Neural progenitor cell (in vitro differentiated cells): ENCODE measurements at regions not wholly inside any gene's neighbourhood (a gene's known extent, or its start where the extent isn't known, plus 50 kb on each side); places are given as distances from the start of the nearest gene placed in this dataset.

ENCODE experiments used
- DNase-seq: peaks from one replicate; pipeline ENCODE4 v3.0.0-alpha.2; 2016; ENCODE audit warnings: low spot score
- H2AFZ ChIP-seq: fragments of 200-600 bp; sonication (generic); replicated peaks from 2 replicates; pipeline ENCODE4 v1.6.1; 2016; ENCODE audit warnings: antibody characterized with exemption
- H3F3A ChIP-seq: fragments of 200-600 bp; sonication (generic); 2 replicates; pipeline ENCODE4 v1.6.1; 2016; ENCODE audit warnings: antibody characterized with exemption, low read depth
- H3K27ac ChIP-seq: fragments of 200-600 bp; sonication (generic); 2 replicates; pipeline ENCODE4 v1.5.1; 2016; ENCODE audit warnings: mild to moderate bottlenecking
- H3K27me3 ChIP-seq: fragments of 200-600 bp; sonication (generic); 2 replicates; pipeline ENCODE4 v1.6.1; 2016; ENCODE audit warnings: mild to moderate bottlenecking, moderate library complexity
- H3K36me3 ChIP-seq: fragments of 200-600 bp; sonication (generic); 2 replicates; pipeline ENCODE4 v1.5.1; 2016
- H3K4me1 ChIP-seq: fragments of 200-600 bp; sonication (generic); 2 replicates; pipeline ENCODE4 v1.6.1; 2016; ENCODE audit warnings: mixed run types
- H3K4me2 ChIP-seq: fragments of 200-600 bp; sonication (generic); 2 replicates; pipeline ENCODE4 v1.6.1; 2016
- H3K4me3 ChIP-seq: fragments of 200-600 bp; sonication (generic); 2 replicates; pipeline ENCODE4 v1.5.1; 2016
- H3K79me2 ChIP-seq: fragments of 200-600 bp; sonication (generic); 2 replicates; pipeline ENCODE4 v1.6.1; 2016; ENCODE audit warnings: low read depth
- H3K9ac ChIP-seq: fragments of 200-600 bp; sonication (generic); 2 replicates; pipeline ENCODE4 v1.6.1; 2016
- H3K9me3 ChIP-seq: fragments of 200-600 bp; sonication (generic); 2 replicates; pipeline ENCODE4 v1.5.1; 2016; ENCODE audit warnings: low read depth
- H4K20me1 ChIP-seq: fragments of 200-600 bp; sonication (generic); 2 replicates; pipeline ENCODE4 v1.6.1; 2016; ENCODE audit warnings: low read depth
- H3K27ac Mint-ChIP-seq: 3 replicates; pipeline ENCODE4 v1.8.0; 2021; ENCODE audit warnings: mixed read lengths
- H3K27me3 Mint-ChIP-seq: 2 replicates; pipeline ENCODE4 v1.8.0; 2022; ENCODE audit warnings: low read depth, mild to moderate bottlenecking, inconsistent platforms, moderate library complexity, mixed read lengths; ENCODE audit not compliant: insufficient read depth
- H3K36me3 Mint-ChIP-seq: 3 replicates; pipeline ENCODE4 v1.8.0; 2021; ENCODE audit warnings: mixed read lengths
- H3K4me1 Mint-ChIP-seq: 3 replicates; pipeline ENCODE4 v1.8.0; 2021; ENCODE audit warnings: mixed read lengths
- H3K4me3 Mint-ChIP-seq: 3 replicates; pipeline ENCODE4 v1.8.0; 2021; ENCODE audit warnings: mild to moderate bottlenecking, moderate library complexity, mixed read lengths
- H3K9me3 Mint-ChIP-seq: 3 replicates; pipeline ENCODE4 v1.8.0; 2020; ENCODE audit warnings: mixed read lengths
- CTCF ChIP-seq: fragments of 200-600 bp; sonication (generic); IDR thresholded peaks from 2 replicates; pipeline ENCODE4 v1.5.1; 2017; ENCODE audit warnings: antibody characterized with exemption, mild to moderate bottlenecking
- EZH2 ChIP-seq: fragments of 200-600 bp; sonication (generic); IDR thresholded peaks from 2 replicates; pipeline ENCODE4 v1.6.1; 2017; ENCODE audit warnings: antibody characterized with exemption, mild to moderate bottlenecking, moderate library complexity
- EZH2phosphoT487 ChIP-seq: fragments of 200-600 bp; sonication (generic); IDR thresholded peaks from 2 replicates; pipeline ENCODE4 v1.6.1; 2017; ENCODE audit warnings: antibody characterized with exemption

DNA sequence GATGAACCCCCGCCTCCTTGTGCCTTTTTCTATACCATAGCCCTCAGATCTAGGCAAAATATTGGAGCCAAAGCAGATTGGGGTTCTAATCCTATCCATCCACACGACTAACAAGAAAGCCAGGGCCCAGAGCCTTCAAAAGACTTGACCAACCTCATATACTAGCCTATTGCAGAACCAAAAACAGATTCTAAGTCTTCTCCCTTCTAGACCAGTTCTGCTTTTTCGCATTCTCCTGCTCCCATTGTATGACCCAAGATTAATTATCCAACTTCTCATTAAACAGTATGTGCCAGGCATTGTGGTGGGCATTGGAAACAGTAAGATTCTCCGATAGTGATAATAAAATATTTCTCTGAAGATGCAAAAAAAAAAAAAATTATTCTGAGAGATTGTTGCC, 113.7 kb upstream of the JARID2 start:
- Histone ChIP-seq H3K27ac (no peak overlapping the region), H3K79me2 (no peaks in the 10 kb centered on the region), H3K4me2 (no peak overlapping the region), H4K20me1 (no peaks in the 10 kb centered on the region), H3K9me3 (no peaks in the 10 kb centered on the region), H3K4me1 (peaks cover 6% of the 10 kb centered on the region), H3K27me3 (no peaks in the 10 kb centered on the region), H3K9ac (no peak overlapping the region), H2AFZ (no peak overlapping the region), H3K36me3 (no peaks in the 10 kb centered on the region), H3K4me3 (no peak overlapping the region), H3F3A (peaks cover 9% of the 10 kb centered on the region)
- Mint-ChIP-seq H3K4me1 (peaks cover 13% of the 10 kb centered on the region), H3K27ac (no peak overlapping the region), H3K4me3 (no peak overlapping the region), H3K36me3 (no peaks in the 10 kb centered on the region), H3K27me3 (peaks cover 5% of the 10 kb centered on the region), H3K9me3 (no peaks in the 10 kb centered on the region)
- DNase-seq: no peak
- TF ChIP-seq CTCF (no peak), EZH2 (no peak), EZH2phosphoT487 (no peak)

- Mint-ChIP-seq H3K27ac (no peak overlapping the region), H3K27me3 (peaks cover 5% of the 10 kb centered on the region), H3K4me3 (no peak overlapping the region), H3K4me1 (peaks cover 13% of the 10 kb centered on the region), H3K9me3 (no peaks in the 10 kb centered on the region), H3K36me3 (no peaks in the 10 kb centered on the region)
- Histone ChIP-seq H3K27ac (no peak overlapping the region), H2AFZ (no peak overlapping the region), H3K79me2 (no peaks in the 10 kb centered on the region), H3K4me3 (no peak overlapping the region), H3K9me3 (no peaks in the 10 kb centered on the region), H3K4me1 (peaks cover 6% of the 10 kb centered on the region), H3K36me3 (no peaks in the 10 kb centered on the region), H3K27me3 (no peaks in the 10 kb centered on the region), H3F3A (peaks cover 9% of the 10 kb centered on the region), H4K20me1 (no peaks in the 10 kb centered on the region), H3K9ac (no peak overlapping the region), H3K4me2 (no peak overlapping the region)
- TF ChIP-seq EZH2 (no peak), EZH2phosphoT487 (no peak), CTCF (no peak)
- DNase-seq: no peak
Observed at GRCh38 chr6:15132854-15133670, 112.8 kb upstream of the JARID2 start.

DNA sequence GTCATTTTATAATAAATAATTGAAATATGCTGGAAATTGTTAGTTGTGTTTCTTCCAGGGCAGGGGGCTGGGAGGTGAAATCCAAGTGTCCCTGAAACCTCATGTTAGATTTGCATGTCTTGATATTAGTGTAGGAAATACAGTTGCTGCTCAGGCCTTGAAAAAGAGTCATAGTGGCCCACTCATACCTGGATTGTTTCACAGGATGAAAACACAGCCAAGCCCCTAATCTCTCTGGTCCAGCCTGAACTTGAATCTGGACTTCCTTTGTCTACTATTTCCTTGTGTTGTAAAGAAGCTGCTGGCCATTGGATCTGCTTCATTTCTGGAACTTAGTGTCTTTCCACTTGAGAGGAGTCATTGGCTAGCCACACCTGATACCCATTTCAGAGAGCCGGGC, 108.8 kb upstream of the JARID2 start:
- H3K27me3 Mint-ChIP-seq: no peaks in the 10 kb centered on the region
- Histone ChIP-seq H3K9ac (no peak overlapping the region), H3K27me3 (no peaks in the 10 kb centered on the region), H2AFZ (no peak overlapping the region), H3K4me2 (no peak overlapping the region), H3K9me3 (no peaks in the 10 kb centered on the region), H3K36me3 (no peaks in the 10 kb centered on the region), H3K4me1 (no peaks in the 10 kb centered on the region), H3K79me2 (no peaks in the 10 kb centered on the region), H4K20me1 (no peaks in the 10 kb centered on the region), H3F3A (no peaks in the 10 kb centered on the region), H3K4me3 (no peak overlapping the region), H3K27ac (no peak overlapping the region)
- H3K9me3 Mint-ChIP-seq: peaks cover 2% of the 10 kb centered on the region
- no peak overlapping the region for H3K4me3 Mint-ChIP-seq
- H3K4me1 Mint-ChIP-seq: peaks cover 6% of the 10 kb centered on the region
- DNase-seq: no peak
- no peak overlapping the region for H3K27ac Mint-ChIP-seq
- no peaks in the 10 kb centered on the region for H3K36me3 Mint-ChIP-seq
- no peak for TF ChIP-seq CTCF
- no peak for TF ChIP-seq EZH2phosphoT487
- no peak for TF ChIP-seq EZH2
